D721Med (cell line): ENCODE measurements at regions not wholly inside any gene's neighbourhood (a gene's known extent, or its start where the extent isn't known, plus 50 kb on each side); places are given as distances from the start of the nearest gene placed in this dataset.

Source experiments
- DNase-seq: peaks from one replicate; pipeline ENCODE4 v3.0.0; 2011; ENCODE audit warnings: low spot score; ENCODE audit not compliant: insufficient read length
- FAIRE-seq: peaks from 2 replicates; lab custom pipeline; 2011; peaks lifted over from hg19 to GRCh38; lab: Jason Lieb, UNC
- TF ChIP-seq, protein P1 (sequence below): IDR thresholded peaks from 2 replicates; pipeline ENCODE4 v1.5.1; 2012; ENCODE audit warnings: mild to moderate bottlenecking, control low read depth; ENCODE audit not compliant: insufficient read depth; ENCODE audit errors: missing control alignments

DNA sequence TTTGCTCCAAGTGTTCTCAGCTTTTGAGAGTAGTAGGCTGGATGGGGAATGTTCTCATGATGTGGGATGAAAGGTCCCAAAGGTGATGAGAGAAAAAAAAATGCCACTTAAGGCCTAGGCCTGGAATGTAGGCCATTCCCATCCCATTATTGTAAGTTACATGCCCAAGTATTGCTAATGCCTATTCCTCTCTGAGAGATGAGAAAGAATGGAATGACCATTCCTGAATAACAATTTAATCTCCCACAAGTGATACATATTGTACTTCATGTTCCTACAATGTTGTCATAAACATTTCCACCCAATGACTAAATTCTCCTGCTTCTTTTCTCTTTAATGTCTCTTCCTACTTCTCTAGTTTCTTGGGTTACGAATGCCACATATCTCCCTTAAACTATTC is 102.8 kb upstream of the KCNJ16 start:
- FAIRE-seq: no peak
- TF ChIP-seq, protein P1, sequence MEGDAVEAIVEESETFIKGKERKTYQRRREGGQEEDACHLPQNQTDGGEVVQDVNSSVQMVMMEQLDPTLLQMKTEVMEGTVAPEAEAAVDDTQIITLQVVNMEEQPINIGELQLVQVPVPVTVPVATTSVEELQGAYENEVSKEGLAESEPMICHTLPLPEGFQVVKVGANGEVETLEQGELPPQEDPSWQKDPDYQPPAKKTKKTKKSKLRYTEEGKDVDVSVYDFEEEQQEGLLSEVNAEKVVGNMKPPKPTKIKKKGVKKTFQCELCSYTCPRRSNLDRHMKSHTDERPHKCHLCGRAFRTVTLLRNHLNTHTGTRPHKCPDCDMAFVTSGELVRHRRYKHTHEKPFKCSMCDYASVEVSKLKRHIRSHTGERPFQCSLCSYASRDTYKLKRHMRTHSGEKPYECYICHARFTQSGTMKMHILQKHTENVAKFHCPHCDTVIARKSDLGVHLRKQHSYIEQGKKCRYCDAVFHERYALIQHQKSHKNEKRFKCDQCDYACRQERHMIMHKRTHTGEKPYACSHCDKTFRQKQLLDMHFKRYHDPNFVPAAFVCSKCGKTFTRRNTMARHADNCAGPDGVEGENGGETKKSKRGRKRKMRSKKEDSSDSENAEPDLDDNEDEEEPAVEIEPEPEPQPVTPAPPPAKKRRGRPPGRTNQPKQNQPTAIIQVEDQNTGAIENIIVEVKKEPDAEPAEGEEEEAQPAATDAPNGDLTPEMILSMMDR: no peak

GRCh38 chr17:69975808-69976207 is 99.2 kb upstream of the KCNJ16 start:
- DNase-seq (no peak), FAIRE-seq (no peak)
- TF ChIP-seq, protein P1: no peak

More for the DNA sequence above, 102.8 kb upstream of the KCNJ16 start:
- DNase-seq: no peak

GRCh38 chr17:69978056-69978646 is 96.9 kb upstream of the KCNJ16 start:
- TF ChIP-seq, protein P1: no peak
- FAIRE-seq (no peak), DNase-seq (no peak)

- TF ChIP-seq, protein P1: no peak
- FAIRE-seq (no peak), DNase-seq (no peak)
Observed at GRCh38 chr17:69981441-69981840, 93.6 kb upstream of the KCNJ16 start.

- TF ChIP-seq, protein P1: no peak
- FAIRE-seq (no peak), DNase-seq (no peak)
Observed at GRCh38 chr17:69995476-69995875, 79.5 kb upstream of the KCNJ16 start.

DNA sequence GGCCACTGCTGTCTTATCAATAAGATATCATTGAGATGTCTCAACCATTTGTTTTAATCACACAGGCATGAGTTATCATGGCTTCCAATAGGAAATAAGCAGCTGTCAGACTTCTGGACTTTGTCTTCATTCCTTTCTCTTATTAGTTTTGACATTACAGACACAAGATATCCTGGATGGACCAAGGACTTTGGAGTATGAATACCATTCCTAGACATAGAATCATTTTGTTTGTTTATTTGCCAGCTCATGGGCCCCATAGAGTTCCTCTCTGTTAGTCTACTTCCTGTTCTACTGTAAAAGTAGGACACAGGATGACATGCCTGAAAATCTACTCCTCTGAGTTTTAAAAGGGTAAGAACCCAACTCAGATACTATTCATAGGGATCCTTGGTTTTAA is 77.7 kb upstream of the KCNJ16 start:
- TF ChIP-seq, protein P1: no peak
- FAIRE-seq: no peak
- DNase-seq: no peak

- TF ChIP-seq, protein P1: no peak
- FAIRE-seq (no peak), DNase-seq (no peak)
Observed at GRCh38 chr17:69999253-69999652, 75.8 kb upstream of the KCNJ16 start.
